Activated gamma-delta T cell (primary cell): ENCODE measurements at regions not wholly inside any gene's neighbourhood (a gene's known extent, or its start where the extent isn't known, plus 50 kb on each side); places are given as distances from the start of the nearest gene placed in this dataset.

Experiments used
- DNase-seq: peaks from one replicate; lab custom pipeline; 2025; lab: John Stamatoyannopoulos, UW

DNA sequence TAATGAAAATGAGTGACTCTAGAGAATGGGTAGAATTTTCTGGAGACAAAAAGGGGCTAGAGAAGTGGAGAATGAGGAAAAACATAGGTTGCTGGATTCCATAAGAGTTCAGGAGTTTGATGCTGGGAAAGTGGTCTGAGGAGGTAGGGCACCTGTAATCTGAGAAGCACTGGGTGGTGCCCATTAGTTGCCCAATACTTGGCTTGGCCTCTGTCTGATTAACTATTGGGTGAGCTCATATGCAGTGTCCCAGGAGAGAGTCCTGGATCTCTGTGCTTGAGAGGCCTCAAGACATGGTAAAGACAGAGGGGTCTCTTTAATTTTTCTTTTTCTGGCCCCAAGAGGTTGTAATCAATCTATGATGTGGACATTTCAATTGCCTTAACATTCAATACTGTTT, 390.1 kb downstream of the TDRD3 start:
- DNase-seq, result no peak

DNA sequence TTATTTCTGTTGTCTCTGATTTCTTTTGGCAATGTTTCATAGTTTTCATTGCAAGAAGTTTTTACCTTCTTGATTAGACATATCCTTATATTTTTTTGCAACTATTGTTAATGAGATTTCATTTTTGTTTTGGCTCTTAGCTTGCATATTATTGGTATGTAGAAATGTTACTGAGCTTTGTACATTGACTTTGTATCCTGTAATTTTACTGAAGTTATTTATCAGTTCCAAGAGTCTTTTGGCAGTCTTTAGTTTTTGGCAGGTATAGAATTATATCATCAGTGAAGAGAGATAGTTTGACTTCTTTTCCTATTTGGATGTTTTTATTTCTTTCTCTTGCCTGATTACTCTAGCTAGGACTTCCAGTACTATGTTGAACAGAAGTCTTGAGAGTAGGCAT, 375.7 kb downstream of the TDRD3 start:
- no peak for DNase-seq

DNA sequence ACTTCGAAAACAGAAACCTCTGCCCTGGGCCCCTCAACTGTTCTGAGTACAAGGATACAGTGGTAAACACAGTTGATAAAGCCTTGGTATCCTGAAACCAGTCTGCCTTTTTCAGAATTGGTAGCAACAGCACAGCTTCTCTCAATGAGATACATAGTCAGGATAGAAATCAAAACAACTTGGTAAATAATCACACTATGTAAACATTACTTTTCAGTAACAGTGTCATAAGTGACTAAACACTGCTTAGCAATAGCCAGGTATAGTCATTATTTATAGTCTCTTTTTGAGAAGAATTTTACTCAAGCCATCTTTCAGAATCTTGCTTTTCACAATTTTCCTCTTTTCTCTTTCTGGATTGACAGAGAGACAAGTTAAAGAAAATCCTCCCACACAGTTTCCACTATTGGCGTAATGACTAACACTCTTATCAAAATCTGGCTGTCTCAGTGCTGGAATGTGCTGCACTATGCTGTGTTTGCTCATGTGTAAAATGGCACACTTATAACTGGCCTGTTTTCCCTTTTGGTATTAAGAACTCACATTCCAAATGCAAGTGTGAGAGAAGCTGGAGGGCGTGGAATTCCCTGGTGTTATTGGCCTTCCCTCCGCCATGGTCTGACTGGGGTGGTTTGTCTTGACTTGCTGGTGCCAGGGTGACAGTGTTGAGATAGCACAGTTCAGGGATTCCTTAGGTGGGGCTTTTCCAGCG, 368.8 kb downstream of the TDRD3 start:
- no peak for DNase-seq

DNA sequence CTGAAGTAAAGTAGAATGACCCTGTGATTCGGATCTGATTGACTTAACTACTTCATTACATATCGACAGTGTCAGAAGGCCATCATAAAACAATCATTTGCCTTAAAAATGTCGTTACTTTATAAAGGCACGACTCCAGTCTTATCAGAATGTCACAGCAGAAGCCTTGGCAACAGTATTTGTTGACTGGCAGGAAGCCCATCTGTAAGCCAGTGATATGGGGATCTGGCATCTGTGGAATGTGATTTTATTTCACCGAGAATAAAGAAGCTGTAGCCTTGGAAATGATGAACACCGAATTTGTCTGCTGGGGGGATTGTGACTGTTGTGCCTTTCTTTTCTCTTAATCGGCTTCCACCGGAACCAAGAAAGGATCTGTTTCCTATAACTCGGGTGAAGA, 362.5 kb downstream of the TDRD3 start:
- no peak for DNase-seq

DNA sequence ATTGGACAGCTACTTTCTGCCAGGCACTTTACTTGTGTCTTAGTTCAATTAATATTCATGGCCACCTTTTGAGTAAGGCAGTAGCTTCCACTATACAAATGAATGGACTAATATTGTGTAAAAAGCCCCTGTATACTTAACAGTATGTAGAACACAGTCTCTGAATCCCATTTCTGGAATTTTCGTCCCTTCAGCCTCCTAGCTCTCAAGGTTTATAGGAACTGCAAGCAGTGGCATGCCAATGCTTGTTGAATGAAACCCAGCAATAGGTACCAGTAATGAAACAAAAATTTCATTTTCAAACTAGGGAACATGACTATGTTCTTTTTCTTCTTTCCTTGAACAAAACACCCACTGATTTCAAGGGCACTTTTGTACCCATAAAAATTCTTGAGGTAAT, 361.6 kb downstream of the TDRD3 start:
- no peak for DNase-seq

DNA sequence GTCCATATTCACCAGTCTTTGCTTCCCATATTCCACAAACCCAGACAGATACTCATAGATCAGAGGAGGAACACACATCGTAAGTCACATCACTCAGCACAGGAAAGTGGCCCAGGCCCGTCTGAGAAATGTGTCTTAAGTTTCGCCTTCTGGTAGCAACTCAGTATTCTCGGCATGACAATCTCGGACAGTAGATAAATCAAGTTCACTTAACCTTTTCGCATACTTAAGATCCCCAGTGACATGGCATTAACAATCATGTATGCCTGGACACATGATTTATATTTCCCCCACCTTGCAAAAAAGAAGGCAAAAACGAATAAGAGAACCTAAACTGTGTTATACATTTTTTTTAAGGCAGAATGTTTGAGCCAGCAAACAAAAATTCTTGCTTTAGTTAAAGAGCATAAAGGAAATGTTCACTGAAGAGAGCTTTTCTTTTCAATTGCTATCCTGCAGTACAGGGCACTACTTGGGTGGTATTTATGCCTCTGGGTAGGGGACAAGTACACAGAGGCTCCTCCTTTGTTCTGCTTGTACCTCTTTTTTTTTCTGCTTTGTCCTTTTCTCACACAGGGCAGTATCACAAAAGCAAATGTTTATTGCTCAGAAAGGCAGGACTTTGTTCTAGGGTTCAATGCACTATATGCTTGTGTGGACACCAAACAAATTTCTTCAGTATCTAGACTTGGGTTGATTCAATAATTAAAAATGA, 360.6 kb downstream of the TDRD3 start:
- DNase-seq, result no peak

DNA sequence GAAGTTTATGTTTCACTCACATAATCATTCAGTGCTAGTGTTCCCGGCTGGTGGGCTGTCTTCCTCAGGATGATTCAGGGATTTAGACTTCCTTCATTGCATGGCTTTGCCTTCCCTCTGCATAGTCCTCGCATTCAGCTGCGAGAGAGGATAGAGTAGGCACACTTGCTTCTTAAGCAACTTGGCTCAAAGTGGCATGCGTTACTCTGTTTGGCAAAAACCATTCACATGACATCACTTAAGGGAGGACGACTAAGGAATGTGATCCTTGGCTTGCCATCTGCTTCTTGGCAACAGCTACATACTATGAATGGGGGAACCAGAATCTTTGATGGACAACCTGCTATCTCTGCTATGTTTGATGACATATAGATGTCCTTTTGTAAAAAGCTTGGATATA, 359.3 kb downstream of the TDRD3 start:
- DNase-seq, result no peak

DNA sequence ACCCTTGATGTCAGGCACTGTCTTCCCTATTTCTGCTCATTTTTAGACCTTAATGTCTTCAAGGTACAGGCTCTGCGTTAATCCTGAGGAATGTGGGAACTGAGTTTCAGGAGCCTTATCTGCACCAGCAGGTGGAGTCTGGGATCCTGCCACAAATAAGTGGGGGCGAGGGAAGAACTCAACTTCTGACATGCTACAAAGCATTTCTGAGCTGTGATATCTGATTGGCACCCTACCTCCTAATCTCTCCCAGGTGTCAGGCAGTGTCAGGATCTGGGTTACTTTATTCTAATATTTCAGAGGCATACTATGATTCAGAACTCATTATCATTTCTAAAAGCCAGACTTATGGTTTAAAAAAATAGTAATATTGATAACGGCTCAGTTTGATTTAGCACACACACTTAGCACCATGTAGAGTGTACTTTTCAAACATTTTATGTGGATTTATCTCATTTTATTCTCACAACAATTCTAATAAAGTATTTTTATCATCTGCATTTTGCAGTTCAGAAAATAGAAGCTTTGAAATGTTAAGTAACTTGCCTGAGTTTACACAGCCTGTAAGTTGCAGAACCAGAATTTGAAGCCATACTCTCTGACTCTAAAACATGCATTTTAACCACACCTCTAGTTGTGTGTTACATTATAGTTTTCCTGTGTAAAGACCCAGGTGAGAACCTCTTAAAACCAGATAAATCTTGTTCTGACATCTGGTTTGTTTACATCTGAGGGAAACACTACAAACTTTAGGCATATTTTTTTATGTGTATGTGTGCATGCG, 358.6 kb downstream of the TDRD3 start:
- DNase-seq, result no peak

DNA sequence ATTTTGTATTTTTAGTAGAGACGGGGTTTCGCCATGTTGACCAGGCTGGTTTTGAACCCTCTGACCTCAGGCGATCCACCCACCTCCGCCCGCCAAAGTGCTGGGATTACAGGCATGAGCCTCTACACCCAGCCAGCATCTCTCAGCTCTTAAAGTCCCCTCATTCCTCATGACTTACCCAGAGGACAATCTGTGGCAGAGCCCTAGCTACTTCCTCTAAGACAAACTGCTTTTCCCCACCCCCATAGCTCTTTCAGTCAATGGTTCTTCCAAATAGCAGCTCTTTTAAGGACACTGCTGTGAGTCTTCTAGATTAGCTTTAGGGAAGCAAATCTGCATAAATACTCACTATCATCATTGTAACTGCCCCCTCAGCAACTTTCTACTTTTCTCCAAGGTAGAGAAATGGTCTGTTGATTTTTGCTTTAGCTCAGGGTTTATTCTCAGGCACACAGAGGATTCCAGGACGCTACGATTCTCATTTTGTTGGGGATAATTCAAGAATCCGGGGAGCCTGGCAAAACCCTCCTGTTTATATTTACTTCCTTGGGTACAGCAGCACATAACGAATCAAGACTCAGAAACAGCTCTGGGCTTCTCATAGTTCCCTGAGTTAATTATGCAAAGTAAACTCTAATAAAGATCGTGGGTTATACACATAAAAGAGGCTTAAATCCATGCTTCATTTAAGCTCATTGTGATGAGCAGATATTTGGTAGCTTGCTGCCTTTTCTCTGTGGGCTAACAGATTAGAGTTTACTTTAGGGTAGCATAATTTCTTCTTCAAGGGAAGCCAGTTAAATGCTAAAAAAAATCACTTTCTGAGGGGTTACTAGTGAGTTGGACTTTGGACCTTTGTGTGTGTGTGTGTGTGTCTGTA, 357.4 kb downstream of the TDRD3 start:
- no peak for DNase-seq

DNA sequence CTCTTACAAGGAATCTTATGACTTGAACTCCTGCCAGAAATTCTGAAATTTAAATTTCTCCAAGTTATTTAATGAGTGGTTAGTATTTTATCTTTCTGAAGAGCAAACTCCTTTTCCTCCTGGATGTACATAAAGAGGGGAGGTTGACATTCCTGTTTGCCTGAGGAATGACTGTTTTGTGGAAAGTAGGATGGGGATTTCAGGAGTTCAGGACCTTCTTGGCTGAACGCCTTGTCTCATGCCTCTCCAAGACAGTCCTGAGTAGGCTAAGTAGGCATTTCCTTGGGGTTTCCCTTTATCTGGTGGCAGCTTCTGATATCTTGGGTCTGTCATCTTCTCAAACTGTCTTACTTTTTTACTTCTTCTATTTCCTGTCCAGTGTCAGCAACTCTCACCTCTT, 356.6 kb downstream of the TDRD3 start:
- DNase-seq, result no peak

DNA sequence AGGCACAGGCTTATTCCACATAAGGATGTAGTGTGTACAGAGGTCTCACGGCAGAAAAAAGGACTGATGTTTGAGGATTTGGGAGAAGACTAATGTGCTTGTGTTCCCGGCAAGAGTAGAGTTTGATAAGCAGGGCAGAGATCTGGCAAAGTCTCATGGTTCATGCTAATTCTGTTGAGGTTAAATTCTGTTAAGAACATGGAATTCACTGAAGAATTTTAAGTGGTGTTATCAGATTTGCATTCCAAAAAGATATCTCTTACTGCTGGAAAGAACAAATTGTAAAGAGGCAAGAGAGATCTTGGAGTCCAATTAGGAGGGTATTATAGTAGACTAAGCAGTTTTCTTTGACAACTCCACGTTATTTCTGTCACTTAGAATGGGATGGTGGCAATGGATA, 348.3 kb downstream of the TDRD3 start:
- DNase-seq, result no peak

DNA sequence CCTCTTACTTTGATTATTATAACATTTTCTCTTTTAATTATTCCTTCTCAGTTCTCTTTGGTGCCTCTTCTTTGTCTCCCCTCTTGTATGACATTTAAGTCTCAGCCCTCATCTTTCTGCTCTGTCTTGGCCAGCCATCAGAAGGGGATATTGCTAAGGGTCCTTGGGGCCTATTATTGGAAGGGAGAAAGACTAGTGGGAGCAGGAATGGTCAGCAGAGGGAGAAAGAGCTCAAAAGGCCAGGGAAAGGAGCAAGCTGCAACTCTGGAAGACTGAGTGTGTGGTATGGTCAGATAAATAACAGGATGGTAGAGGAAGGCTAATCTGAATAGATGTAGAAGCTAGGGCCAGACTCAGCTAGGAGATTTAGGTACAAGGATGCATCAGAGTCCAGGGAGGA, 336.9 kb downstream of the TDRD3 start:
- no peak for DNase-seq

DNA sequence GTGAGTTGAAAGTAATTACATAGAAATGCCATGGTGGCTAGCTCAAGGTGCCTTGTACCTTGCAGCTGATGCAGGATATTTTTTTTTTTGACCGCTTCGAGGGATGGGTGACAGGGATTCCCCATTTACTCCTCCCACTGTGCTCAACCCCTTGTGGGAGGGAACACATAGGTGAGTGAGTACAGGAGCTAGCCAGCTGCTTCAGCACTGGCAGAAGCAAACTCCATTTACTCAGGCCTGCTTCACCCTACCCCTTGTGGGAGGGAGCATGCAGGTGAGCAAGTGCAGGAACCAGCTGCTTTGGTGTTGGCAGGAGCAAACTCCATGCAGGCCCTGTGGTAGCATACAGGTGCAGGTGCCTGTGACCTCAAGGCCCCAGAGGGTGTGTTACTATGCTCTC, 330.1 kb downstream of the TDRD3 start:
- no peak for DNase-seq

DNA sequence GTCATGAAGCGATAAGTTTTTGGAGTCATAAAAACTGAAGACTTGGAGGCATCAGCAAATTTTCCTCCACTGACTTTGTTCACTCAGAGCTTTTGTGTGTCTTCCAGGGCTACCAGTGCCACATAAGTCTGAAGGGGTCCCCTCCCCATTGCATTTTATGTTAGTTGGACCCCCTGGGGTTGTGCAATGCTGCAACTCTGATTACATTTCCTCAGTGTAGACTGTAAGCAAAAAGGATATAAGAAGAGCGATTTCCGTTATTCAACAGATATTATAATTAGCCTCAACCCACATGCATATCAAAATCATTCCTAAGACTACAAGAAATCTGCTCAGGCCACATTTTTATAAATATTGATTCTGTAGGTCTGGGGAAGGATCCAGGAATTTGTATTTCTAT, 324.0 kb downstream of the TDRD3 start:
- no peak for DNase-seq

DNA sequence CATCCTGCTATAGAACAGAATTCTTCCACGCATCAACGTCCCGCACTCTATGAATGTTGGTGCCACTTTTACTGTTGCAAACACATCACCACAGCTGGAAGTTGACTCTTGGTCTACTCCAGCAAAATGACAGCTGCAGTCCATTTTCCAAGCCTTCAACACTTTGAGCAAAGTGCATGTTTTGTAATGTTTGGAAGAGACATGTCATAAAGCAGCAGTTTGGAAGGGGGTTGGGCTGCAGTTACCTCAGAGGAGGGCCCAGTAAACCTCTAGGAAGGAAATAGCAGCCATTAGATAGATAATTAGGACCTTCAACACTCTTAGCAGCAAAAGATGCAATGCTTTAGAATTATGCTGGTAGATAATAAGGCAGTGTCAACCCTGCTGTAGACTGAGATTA, 323.6 kb downstream of the TDRD3 start:
- DNase-seq, result no peak

DNA sequence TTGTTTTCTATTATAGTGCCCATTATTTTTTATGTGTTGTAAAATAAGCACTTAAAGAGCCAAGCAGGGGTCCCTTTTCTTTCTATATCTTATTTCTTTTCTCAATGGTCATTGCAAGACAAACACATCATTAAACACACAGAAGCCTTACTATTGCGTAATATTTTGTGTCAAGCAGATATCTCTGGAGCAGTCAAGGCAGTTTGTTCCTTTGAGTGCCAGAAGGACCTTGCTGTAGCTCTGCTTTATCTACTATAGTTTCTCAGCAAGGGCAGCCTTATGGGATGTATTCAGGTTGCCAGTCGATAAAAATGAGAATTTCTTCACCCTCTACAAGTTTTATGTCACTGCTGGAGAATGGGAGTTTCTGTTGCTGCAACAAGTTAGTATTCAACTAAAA, 319.3 kb downstream of the TDRD3 start:
- no peak for DNase-seq

DNA sequence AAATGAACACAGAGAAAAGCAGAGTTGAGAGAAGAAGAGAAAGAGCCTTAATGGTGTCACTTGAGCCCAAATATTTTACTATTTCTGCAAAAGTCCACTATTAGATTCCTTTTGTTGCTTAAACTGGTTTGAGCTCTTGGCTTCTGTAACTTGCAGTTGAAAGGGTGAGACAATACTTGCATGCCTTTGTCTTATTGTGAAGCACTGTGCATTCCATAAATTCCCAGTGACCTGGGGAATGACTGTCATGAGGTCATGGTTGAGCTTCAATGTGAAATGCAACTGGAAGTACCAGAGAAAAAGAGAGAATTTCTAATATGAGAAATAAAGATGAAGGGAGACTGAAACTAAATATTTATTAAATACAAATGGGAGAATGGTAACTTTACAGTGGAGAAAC, 310.9 kb downstream of the TDRD3 start:
- no peak for DNase-seq

DNA sequence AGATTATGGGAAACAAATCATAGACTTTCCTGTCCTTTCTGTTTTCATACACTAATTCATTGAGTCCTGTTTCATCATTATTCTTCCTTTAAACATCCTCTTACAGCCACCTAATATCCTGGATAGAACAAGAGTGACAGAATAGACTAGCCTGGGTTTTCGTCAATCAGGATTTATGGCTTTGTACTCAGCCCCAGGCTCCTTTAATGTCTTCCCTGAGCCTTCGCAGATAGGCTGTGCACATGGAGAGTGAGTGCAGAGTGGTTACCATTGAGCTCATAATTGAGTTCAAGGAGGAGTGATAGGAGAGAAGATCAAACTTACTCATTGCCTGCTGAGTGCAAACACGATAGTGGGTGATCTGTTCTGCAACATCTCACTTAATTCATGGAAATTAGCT, 304.9 kb downstream of the TDRD3 start:
- no peak for DNase-seq

DNA sequence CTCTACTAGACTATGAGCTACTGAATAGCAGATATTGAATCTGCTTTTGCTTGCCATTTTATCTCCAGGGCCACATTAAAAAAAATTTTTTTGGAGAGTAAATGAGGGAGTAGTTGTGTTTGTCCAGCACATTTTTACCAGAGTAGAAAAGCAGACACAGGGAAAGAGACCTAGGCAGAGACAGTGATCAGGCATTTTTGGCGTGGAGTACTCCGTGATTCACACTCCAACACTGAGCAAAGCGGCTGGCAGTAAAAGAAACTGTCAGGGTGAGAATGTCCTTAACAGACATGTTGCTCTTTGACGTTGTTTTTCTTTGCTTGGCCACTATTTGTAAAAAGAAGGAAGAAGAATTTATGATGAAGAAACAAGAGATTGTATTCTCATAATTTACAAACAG, 304.0 kb downstream of the TDRD3 start:
- DNase-seq, result no peak

DNA sequence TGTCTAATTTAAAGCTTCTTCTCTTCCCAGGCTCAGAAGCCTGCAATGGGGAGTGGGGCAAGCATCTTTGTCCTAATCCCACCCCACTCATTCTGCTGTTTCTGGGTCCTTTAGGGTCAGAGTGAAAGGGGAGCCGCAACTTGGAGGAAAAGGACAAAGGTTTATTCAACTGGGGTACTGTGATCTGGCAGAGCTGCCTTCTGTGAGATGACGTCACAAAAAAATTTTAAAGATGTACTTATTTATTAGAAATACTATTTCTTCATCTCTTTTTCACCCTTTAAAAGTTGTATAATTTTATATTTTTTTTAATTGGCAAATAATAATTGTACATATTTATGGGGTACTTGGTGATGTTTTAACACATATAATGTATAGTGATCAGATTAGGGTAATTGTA, 302.6 kb downstream of the TDRD3 start:
- no peak for DNase-seq

DNA sequence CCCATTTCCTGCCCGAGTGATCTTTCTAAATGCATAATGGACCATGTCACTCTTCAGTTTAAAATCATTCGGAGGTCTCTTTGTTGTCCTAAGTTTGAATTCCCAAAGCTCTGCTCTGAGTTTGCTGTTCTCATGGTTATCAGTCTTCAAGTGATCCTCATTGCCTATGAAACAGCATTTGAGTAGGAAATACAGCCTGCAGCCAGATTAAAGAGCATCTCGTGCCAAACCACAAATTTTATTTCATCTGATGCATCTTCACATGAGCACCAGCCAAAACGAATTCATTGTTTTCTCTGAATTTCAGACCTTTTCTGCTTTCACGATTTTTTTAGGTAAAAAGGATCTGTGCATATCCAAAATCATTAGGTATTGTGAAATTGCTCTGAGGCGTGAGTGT, 299.6 kb downstream of the TDRD3 start:
- DNase-seq, result no peak

DNA sequence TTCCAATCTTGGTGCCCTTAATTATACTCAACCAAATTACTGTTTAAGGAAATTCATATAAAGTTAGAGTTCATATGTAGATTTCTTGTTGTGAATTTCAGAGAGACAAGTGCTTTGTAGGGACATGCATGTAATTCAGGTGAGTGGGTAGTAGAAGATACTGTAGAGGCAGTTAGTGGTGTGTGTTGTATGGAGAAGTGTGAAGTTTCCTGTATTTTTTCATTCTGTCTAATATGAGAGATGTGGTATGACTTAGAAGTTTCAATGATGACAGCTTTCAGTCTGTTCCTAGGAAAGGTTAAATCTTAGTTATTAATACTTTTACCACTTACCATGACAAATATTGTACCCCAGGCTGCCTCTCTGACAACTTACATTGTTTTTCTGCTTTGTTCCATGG, 294.2 kb downstream of the TDRD3 start:
- DNase-seq, result no peak
